ENCODE measurements at regions not wholly inside any gene's neighbourhood (a gene's known extent, or its start where the extent isn't known, plus 50 kb on each side); places are given as distances from the start of the nearest gene placed in this dataset.

DNA sequence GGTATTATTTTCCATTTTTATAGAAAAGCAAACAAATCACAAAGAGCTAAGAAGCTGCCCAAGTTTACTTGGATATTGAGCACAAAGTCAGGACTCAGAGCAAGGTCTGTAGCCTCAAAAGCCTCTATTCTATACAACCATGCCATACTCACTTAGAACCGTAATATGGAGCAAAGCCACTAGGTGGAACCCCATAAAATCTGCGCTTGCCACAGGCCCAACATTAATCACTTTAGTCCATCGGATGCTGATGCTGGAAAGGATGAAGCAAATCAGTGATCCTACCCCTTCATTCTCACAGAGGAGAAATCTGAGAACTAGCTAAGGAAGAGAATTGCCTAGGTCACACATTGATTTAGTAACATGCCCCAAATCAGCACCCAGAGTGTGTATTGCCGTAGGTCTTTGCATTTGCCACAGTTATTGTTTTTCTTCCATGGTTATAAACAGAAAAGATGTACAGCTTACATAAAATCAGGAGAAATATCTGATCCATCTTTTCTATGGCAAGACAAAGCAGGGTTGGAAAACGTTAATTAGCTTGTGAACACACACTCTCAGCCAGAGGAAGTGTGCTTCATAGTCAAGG, 56.7 kb upstream of the RAB38 start:
- peak; percentile 48 for DNase-seq (ENCODE audit: low spot score)

DNA sequence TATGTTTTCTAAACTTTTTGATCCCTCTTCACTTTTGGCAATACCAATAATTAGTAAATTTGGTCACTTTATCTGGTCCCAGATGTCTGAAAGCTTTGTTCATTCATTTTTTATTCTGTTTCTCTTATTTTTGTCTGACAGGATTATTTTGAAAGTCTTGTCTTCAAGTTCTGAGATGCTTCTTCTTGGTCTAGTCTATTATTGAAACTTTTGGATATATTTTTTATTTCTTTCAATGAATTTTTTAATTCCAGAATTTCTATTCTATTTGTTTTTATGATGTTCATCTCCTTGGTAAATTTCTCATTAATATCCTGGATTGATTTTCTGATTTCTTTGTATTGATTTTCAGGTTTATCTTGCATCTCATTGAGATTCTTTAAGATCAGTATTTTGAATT, 54.1 kb upstream of the RAB38 start:
- no peak for DNase-seq (ENCODE audit: low spot score)
